Heart left ventricle (tissue), 13 donors: ENCODE measurements at regions not wholly inside any gene's neighbourhood (a gene's known extent, or its start where the extent isn't known, plus 50 kb on each side); places are given as distances from the start of the nearest gene placed in this dataset.

Experiments
- POLR2A ChIP-seq, 2 donors: fragments of 450-650 bp; IDR thresholded peaks; one replicate each; pipeline ENCODE4 v1.6.1; 2017; ENCODE audit warnings: antibody characterized with exemption in 2 of 2, mild to moderate bottlenecking in 2 of 2, moderate library complexity in 2 of 2
- TF ChIP-seq, protein P1 (sequence below), 12 donors: fragments of 200-600 bp; sonication (generic) in 4 of 12; IDR thresholded peaks; one replicate each; pipeline versions ENCODE4 v1.5.0 to v1.8.0; 2018 to 2022; ENCODE audit warnings: antibody characterized with exemption in 12 of 12, mild to moderate bottlenecking in 5 of 12
- donor health status: ischemic (EF 13 %, LVEDD 7.1; RV severe dilation, severe dysfunction).
- donor health status: DM: no; HTN: yes; CAD: no.
- donor health status: DM: no; HTN: no; CAD: no.
- donor health status: ischemic (EF 25% LVEDD 6.9; RV normal size, moderate dysfunction).
- donor health status: ischemic (EF 25% LVEDD 5.7; RV mildly dilated, moderate dysfunction).
- donor health status: ischemic (EF 35%, LVEDD 5.7; RV mildly dilated, moderate dysfunction).
- donor health status: nonischemic (EF 11% LVEDD 7.7; RV severe dilation, severe dysfunction).
- donor health status: DM: yes; HTN: yes; CAD: no.
- donor health status: PGD.
- donor health status: ischemic (EF 29% LVEDD 5.4; RV normal size, mild dysfunction).
- donor health status: nonischemic (EF 23%, LVEDD 6.1; RV moderate dilation, normal function).

GRCh38 chr19:30682146-30682998, 310.2 kb downstream of the ZNF536 start:
- TF ChIP-seq, protein P1, sequence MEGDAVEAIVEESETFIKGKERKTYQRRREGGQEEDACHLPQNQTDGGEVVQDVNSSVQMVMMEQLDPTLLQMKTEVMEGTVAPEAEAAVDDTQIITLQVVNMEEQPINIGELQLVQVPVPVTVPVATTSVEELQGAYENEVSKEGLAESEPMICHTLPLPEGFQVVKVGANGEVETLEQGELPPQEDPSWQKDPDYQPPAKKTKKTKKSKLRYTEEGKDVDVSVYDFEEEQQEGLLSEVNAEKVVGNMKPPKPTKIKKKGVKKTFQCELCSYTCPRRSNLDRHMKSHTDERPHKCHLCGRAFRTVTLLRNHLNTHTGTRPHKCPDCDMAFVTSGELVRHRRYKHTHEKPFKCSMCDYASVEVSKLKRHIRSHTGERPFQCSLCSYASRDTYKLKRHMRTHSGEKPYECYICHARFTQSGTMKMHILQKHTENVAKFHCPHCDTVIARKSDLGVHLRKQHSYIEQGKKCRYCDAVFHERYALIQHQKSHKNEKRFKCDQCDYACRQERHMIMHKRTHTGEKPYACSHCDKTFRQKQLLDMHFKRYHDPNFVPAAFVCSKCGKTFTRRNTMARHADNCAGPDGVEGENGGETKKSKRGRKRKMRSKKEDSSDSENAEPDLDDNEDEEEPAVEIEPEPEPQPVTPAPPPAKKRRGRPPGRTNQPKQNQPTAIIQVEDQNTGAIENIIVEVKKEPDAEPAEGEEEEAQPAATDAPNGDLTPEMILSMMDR (IDR thresholded peaks at IDR 0.05), result no peak
- no peak for TF ChIP-seq POLR2A (IDR thresholded peaks at IDR 0.05)
